ENCODE measurements at regions not wholly inside any gene's neighbourhood (a gene's known extent, or its start where the extent isn't known, plus 50 kb on each side); places are given as distances from the start of the nearest gene placed in this dataset.

DNA sequence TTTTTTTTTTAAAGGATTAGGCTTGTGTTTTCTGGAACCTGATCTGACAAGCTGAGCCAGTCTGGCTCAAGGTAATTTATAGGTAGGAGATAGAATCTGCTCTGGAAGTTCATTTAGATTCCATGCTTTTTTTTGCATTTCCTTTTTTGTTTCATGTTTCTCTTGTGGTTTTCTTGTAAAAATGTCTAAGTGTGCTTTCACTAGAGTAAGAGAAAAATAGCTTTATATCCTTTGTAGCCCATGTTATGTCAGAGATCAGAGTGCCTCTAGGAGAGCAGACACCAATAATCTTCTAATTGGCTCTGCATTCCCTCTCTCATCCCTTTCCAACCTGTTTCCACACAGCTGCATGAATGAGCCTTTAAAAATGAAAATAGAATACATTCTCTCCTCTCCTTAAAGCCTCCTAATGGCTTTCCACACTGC lies 389.8 kb upstream of the KCNMB2 start:
- no peak for DNase-seq (ENCODE audit: low read depth, low spot score)
- CTCF ChIA-PET = no interaction called here
- no peak for TF ChIP-seq CTCF (IDR thresholded peaks at IDR 0.05; ENCODE audit: insufficient read depth, low read length, missing control alignments)
- POLR2A ChIA-PET = no interaction called here
- no peak overlapping the region for H3K4me3 ChIP-seq (ENCODE audit: low read depth, low read length)

DNA sequence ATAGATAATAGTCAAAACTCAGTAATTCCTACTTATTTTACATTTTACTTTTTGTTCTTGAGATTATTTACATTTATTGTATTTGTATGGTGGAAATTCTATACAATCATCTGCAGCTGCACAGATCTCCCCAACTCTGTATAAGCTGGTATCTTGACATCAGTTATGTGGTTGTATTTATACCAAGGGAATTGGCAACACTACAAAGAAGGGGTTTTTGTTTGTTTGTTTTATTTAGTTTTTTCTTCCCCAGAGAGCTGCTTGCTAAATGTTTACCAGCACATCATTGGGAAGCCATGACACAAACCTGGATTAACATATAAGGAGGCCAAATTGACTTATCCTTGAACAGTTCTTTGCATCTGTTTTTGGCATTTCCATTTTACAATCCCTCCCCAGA lies 389.2 kb upstream of the KCNMB2 start:
- H3K4me3 ChIP-seq (ENCODE audit: low read depth, low read length) = no peak overlapping the region
- ChIA-PET CTCF (no interaction called here), POLR2A (no interaction called here)
- TF ChIP-seq CTCF (IDR thresholded peaks at IDR 0.05; ENCODE audit: insufficient read depth, low read length, missing control alignments) = no peak
- no peak for DNase-seq (ENCODE audit: low read depth, low spot score)

DNA sequence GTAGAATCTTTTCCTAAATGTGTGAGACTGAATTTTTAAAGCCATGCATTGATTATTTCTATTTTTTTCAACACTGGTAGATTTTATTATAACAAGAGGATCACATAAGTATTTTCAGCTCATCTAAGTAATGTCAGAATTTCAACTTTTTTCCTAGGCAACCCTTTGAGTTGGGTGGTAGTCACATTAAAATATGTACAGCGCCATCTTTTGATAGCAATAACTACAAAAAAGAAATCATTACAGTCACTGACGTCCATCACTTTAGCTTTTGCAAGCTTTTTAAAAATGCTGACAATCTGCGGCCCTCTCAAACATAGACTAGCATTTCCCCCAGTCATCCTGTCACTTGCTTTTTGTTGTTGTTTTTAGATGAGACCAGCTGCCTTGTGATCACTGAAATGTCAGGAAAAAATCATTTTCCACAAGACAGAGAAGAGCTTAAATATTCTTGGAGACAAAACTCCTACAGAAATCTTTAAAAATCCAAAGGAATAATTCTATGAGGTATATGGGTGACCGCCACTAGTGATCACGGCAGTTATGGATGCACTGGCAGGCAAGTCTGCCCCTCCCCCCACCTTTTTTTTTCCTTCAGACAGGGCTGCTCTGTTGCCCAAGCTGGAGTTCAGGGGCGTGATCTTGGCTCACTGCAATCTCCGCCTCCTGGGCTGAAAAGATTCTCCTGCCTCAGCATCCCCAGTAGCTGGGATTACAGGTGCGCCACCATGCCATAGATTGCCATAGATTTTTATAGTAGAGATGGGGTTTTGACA lies 384.0 kb upstream of the KCNMB2 start:
- no peak overlapping the region for H3K4me3 ChIP-seq (ENCODE audit: low read depth, low read length)
- CTCF ChIA-PET = interaction anchor here (1.3 to 1.5 kb wide), 2 partner anchors 8 to 10 kb away, joined by 4 to 5 read pairs; no protein-coding TSS in a partner anchor
- POLR2A ChIA-PET = interaction anchor here (0.6 kb wide), 1 partner anchor 1211 kb away, joined by 3 read pairs; no protein-coding TSS in a partner anchor
- DNase-seq (ENCODE audit: low read depth, low spot score) = no peak
- no peak for TF ChIP-seq CTCF (IDR thresholded peaks at IDR 0.05; ENCODE audit: insufficient read depth, low read length, missing control alignments)

DNA sequence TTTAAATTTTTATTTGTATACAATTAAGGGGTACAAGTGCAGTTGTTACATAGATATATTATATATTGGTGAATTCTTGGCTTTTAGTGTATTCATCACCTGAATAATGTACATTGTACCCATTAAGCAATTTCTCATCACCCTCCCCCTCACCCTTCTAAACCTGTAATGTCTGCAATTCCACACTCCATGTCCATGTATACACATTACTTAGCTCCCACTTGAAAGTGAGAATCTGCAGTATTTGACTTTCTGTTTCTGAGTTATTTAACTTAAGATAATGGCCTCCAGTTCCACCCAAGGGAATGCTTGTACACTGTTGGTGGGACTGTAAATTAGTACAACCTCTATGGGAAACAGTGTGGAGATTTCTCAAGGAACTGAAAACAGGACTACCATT lies 383.2 kb upstream of the KCNMB2 start:
- CTCF ChIA-PET = interaction anchor here (1.3 kb wide), 1 partner anchor 10 kb away, joined by 5 read pairs; no protein-coding TSS in a partner anchor
- H3K4me3 ChIP-seq (ENCODE audit: low read depth, low read length) = no peak overlapping the region
- TF ChIP-seq CTCF (IDR thresholded peaks at IDR 0.05; ENCODE audit: insufficient read depth, low read length, missing control alignments) = no peak
- no peak for DNase-seq (ENCODE audit: low read depth, low spot score)
- POLR2A ChIA-PET = no interaction called here

- ChIA-PET CTCF (no interaction called here), POLR2A (no interaction called here)
- DNase-seq (ENCODE audit: low read depth, low spot score) = no peak
- no peak for TF ChIP-seq CTCF (IDR thresholded peaks at IDR 0.05; ENCODE audit: insufficient read depth, low read length, missing control alignments)
- H3K4me3 ChIP-seq (ENCODE audit: low read depth, low read length) = no peak overlapping the region
These were observed 380.7 kb upstream of the KCNMB2 start for GRCh38 chr3:178155521-178155920.

GRCh38 chr3:178156301-178156700 lies 379.9 kb upstream of the KCNMB2 start:
- H3K4me3 ChIP-seq (ENCODE audit: low read depth, low read length) = no peak overlapping the region

More at GRCh38 chr3:178156301-178156700, 379.9 kb upstream of the KCNMB2 start:
- ChIA-PET POLR2A (no interaction called here), CTCF (no interaction called here)
- no peak for TF ChIP-seq CTCF (IDR thresholded peaks at IDR 0.05; ENCODE audit: insufficient read depth, low read length, missing control alignments)
- no peak for DNase-seq (ENCODE audit: low read depth, low spot score)

Data from AG04449 (cell line).